Endodermal cell (in vitro differentiated cells): ENCODE measurements at regions not wholly inside any gene's neighbourhood (a gene's known extent, or its start where the extent isn't known, plus 50 kb on each side); places are given as distances from the start of the nearest gene placed in this dataset.

Experiments
- DNase-seq: peaks from one replicate; pipeline ENCODE4 v3.0.0-alpha.2; 2017
- H3K27ac ChIP-seq: 2 replicates; pipeline ENCODE4 v1.5.1; 2013; ENCODE audit warnings: mild to moderate bottlenecking, low read depth, low read length, moderate library complexity
- H3K27me3 ChIP-seq: 2 replicates; pipeline ENCODE4 v1.6.1; 2013; ENCODE audit warnings: mild to moderate bottlenecking, low read length, moderate library complexity; ENCODE audit not compliant: insufficient read depth, control insufficient read depth, poor library complexity, severe bottlenecking
- H3K36me3 ChIP-seq: 2 replicates; pipeline ENCODE4 v1.7.0; 2013; ENCODE audit warnings: mild to moderate bottlenecking, low read length, moderate library complexity; ENCODE audit not compliant: control insufficient read depth, insufficient read depth
- H3K4me1 ChIP-seq: one replicate; pipeline ENCODE4 v1.7.0; 2013; ENCODE audit warnings: low read length; ENCODE audit not compliant: control insufficient read depth, insufficient read depth
- H3K4me3 ChIP-seq: 2 replicates; pipeline ENCODE4 v1.5.1; 2013; ENCODE audit warnings: mild to moderate bottlenecking, low read length, moderate library complexity
- H3K9ac ChIP-seq: 2 replicates; pipeline ENCODE4 v1.6.1; 2013; ENCODE audit warnings: mild to moderate bottlenecking, low read length, moderate library complexity; ENCODE audit not compliant: poor library complexity, severe bottlenecking; ENCODE audit errors: extremely low read depth
- H3K9me3 ChIP-seq: 2 replicates; pipeline ENCODE4 v1.6.1; 2013; ENCODE audit warnings: mild to moderate bottlenecking, low read length, moderate library complexity; ENCODE audit not compliant: control insufficient read depth
- H3K27ac Mint-ChIP-seq: 2 replicates; pipeline ENCODE4 v1.8.0; 2020; ENCODE audit warnings: mixed read lengths
- H3K27me3 Mint-ChIP-seq: 2 replicates; pipeline ENCODE4 v1.8.0; 2021; ENCODE audit warnings: mild to moderate bottlenecking, mixed read lengths; ENCODE audit not compliant: insufficient read depth
- H3K36me3 Mint-ChIP-seq: 2 replicates; pipeline ENCODE4 v1.8.0; 2020; ENCODE audit warnings: low read depth, mixed read lengths
- H3K4me1 Mint-ChIP-seq: 2 replicates; pipeline ENCODE4 v1.8.0; 2020; ENCODE audit warnings: mixed read lengths
- H3K4me3 Mint-ChIP-seq: 2 replicates; pipeline ENCODE4 v1.8.0; 2020; ENCODE audit warnings: mild to moderate bottlenecking, moderate library complexity, mixed read lengths
- H3K9me3 Mint-ChIP-seq: 2 replicates; pipeline ENCODE4 v1.8.0; 2020; ENCODE audit warnings: mild to moderate bottlenecking, mixed read lengths
- WGBS, 2 experiments: methylation state at CpG; one replicate each; pipeline versions ENCODE4 v1.1.5 to v1.1.7; 2013; ENCODE audit warnings: missing lambda C conversion rate in 2 of 2, mixed read lengths in 1 of 2; ENCODE audit not compliant: insufficient coverage in 1 of 2, insufficient read length in 1 of 2; 5-methylcytosine and 5-hydroxymethylcytosine counted together
- TF ChIP-seq, protein P1 (sequence below): fragments of 200-600 bp; sonication (generic); conservative IDR thresholded peaks from 2 replicates; pipeline ENCODE4 v1.5.0; 2021; ENCODE audit warnings: antibody characterized with exemption, mild to moderate bottlenecking

DNA sequence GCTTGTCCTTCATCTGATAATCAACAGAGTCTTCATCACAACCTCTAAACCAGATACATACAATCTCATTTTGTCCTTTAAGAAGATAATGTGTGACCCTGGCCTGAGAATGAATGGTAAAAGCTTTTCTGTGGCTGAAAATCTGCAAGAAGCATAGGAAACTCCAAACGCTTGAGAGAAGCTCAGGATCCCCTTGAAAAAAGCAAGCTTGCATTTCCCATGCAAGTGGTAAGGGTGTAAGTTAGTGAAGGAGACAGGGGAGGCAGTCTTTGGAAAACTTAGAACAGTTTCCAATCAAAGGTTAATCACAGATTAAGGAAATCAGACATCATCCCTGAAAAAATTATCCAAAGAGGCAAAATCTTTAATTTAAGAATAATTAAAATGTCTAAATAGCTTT is 413.6 kb upstream of the SALL3 start:
- peaks cover 14% of the 10 kb centered on the region for H3K9me3 Mint-ChIP-seq

DNA sequence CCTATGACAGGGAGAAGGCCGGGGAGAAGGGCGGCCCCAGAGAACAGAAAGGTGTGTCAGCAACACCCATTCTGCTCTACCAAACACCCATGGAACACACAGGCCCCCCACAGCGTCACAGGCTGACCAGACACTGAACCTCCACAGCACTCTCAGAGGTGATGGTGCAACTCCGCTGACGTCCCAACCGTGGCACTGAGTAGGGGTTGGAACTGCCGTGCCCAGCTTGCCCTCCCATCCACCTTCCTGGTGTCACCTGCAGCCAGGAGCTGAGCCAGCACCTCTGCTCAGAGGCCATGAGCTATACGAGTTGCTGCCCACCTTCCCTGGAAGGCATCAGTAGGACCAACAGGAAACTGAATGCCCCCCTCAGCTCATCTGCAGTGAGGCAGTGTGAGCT is 412.9 kb upstream of the SALL3 start:
- 92 to 98% methylated on average over 8 of the region's 8 CpGs for WGBS, 2 experiments
- H3K27me3 ChIP-seq, result no peaks in the 10 kb centered on the region
- Mint-ChIP-seq H3K9me3 (peaks cover 14% of the 10 kb centered on the region), H3K27ac (no peak overlapping the region), H3K36me3 (no peaks in the 10 kb centered on the region), H3K4me3 (no peak overlapping the region), H3K27me3 (no peaks in the 10 kb centered on the region), H3K4me1 (no peaks in the 10 kb centered on the region)
- H3K4me1 ChIP-seq, result no peaks in the 10 kb centered on the region
- H3K36me3 ChIP-seq, result no peaks in the 10 kb centered on the region
- H3K27ac ChIP-seq, result no peak overlapping the region
- no peaks in the 10 kb centered on the region for H3K9me3 ChIP-seq
- DNase-seq, result no peak
- H3K4me3 ChIP-seq, result no peak overlapping the region
- TF ChIP-seq, protein P1, sequence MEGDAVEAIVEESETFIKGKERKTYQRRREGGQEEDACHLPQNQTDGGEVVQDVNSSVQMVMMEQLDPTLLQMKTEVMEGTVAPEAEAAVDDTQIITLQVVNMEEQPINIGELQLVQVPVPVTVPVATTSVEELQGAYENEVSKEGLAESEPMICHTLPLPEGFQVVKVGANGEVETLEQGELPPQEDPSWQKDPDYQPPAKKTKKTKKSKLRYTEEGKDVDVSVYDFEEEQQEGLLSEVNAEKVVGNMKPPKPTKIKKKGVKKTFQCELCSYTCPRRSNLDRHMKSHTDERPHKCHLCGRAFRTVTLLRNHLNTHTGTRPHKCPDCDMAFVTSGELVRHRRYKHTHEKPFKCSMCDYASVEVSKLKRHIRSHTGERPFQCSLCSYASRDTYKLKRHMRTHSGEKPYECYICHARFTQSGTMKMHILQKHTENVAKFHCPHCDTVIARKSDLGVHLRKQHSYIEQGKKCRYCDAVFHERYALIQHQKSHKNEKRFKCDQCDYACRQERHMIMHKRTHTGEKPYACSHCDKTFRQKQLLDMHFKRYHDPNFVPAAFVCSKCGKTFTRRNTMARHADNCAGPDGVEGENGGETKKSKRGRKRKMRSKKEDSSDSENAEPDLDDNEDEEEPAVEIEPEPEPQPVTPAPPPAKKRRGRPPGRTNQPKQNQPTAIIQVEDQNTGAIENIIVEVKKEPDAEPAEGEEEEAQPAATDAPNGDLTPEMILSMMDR, result no peak
- no peak overlapping the region for H3K9ac ChIP-seq

More for the DNA sequence above, 413.6 kb upstream of the SALL3 start:
- TF ChIP-seq, protein P1, result no peak
- Histone ChIP-seq H3K27ac (no peak overlapping the region), H3K9me3 (no peaks in the 10 kb centered on the region), H3K4me1 (no peaks in the 10 kb centered on the region), H3K9ac (no peak overlapping the region), H3K36me3 (no peaks in the 10 kb centered on the region), H3K27me3 (no peaks in the 10 kb centered on the region), H3K4me3 (no peak overlapping the region)
- 86 to 92% methylated on average over 1 of the region's 1 CpG for WGBS, 2 experiments
- Mint-ChIP-seq H3K36me3 (no peaks in the 10 kb centered on the region), H3K4me1 (no peaks in the 10 kb centered on the region), H3K27me3 (no peaks in the 10 kb centered on the region), H3K4me3 (no peak overlapping the region), H3K27ac (no peak overlapping the region)
- DNase-seq, result no peak

DNA sequence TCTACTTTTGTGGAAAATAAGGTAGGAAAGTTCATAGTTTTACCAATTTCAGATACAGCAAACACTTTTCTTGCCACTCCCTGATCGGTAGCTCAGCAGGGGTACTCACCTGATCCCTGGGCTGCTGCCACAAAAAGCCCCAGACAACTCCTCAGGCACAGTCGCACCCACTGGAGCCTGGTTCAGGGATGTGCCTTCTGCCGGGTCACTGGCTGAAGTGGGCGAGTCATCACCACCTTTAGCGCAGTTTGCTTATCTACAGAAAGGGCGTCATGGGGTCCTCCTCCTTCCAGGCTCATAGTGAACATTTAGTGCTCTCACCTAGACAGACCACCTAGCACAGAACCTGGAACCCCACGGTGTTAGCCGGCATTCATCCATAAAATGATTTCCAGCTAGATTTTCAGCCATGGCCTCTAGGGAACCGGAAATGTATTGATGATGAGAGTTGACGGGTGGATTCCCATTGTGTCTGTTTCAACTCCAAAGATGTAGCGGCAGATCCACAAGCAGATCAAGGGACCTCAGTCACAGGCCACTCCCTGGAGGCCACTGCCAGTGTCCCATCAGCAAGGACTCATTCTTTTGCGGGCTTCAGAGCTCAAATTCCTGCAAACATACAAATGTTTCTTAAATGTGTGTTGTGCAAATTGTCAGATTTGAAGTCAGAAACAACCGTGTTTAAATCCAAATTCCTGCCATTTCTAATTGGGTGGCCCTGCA is 408.4 kb upstream of the SALL3 start:
- TF ChIP-seq, protein P1, result no peak
- DNase-seq, result no peak
- peaks cover 19% of the 10 kb centered on the region for H3K9me3 ChIP-seq
- 90 to 96% methylated on average over 8 to 13 of the region's 13 CpGs for WGBS, 2 experiments
- no peak overlapping the region for H3K4me3 ChIP-seq
- H3K9ac ChIP-seq, result no peak overlapping the region
- Mint-ChIP-seq H3K9me3 (peaks cover 44% of the 10 kb centered on the region), H3K27me3 (no peaks in the 10 kb centered on the region), H3K4me1 (no peaks in the 10 kb centered on the region), H3K4me3 (no peak overlapping the region), H3K27ac (no peak overlapping the region), H3K36me3 (peaks cover 3% of the 10 kb centered on the region)
- no peaks in the 10 kb centered on the region for H3K27me3 ChIP-seq
- no peaks in the 10 kb centered on the region for H3K36me3 ChIP-seq
- H3K4me1 ChIP-seq, result no peaks in the 10 kb centered on the region
- H3K27ac ChIP-seq, result no peak overlapping the region
